HG02759 (cell line): ENCODE measurements at regions not wholly inside any gene's neighbourhood (a gene's known extent, or its start where the extent isn't known, plus 50 kb on each side); places are given as distances from the start of the nearest gene placed in this dataset.

Experiments used
- ATAC-seq: cut with Tn5 transposase; IDR thresholded peaks from one replicate; pipeline ENCODE4 v1.9.1; 2021; ENCODE audit warnings: mild to moderate bottlenecking, moderate library complexity; ENCODE audit not compliant: unreplicated experiment

DNA sequence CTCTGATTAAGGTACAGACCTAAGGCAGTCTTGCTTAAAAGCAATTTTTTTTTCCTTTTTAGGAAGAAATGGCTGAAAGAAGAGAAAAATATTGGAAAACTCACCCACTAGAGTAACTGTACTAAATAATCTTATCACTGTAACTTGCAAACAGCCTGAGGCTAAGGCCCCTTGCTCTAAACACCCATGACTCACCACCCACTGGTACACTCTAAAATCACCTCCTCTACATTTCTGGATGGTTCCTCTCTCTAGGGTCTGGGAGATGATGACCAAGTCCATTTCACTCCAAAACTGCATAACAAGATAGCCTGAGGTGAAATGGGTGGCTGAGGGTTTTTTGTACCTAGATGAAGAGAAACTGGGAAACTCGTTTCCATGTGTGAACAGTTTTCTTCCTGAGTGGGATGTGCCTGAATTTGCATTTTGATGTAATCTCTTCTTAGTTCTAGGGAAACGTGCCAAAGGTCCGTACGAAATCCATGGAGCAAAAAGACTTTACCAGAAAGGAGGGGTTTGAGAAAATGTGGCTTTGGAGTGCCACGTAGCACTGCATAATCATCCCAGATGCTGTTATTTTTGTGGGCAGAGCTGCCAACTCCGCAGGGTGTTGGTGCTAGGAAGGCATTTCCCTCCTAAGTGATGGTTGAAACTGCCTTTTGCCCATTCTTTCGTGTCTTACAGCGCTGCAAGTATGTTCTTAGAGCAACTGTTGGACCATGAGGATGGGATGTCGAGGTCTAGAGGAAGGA is 113.5 kb upstream of the C10orf90 start:
- no peak for ATAC-seq

DNA sequence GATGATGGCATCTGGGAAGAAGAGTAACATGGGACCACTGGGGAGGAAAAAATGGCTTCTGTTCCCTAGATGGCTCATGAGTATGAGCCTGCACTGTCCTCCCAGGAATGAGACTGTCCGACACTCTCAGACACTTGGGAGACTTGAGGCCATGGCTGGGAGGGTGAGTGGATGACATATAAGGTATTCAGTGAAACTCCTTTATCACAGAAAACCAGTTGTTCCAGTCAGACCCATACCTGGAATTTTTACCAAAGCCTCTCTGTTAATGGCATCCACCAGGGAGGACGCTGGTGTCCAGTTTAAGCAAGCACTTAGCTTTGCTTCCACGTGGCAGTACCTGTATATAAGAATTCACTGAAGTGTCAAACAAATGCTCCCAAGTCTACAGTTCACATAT is 116.7 kb upstream of the C10orf90 start:
- ATAC-seq, result no peak

DNA sequence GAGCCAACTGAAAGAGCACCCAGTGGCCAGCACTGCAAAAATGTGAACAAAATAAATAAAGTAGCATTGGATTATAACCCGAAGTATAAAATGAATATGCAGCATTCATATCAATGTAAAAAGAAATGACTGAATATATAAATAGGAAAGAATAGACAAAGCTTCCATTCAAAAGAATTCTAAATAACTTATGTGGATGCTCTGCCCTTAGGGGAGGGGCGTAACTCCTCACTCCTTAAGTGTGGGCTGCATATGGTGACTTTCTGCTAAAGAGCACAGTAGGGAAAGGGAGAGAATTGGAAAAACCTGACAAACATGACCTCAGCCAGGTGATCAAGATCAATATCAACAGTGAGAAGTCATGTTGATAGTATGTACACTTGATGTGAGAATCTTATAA is 109.9 kb upstream of the DOCK1 start:
- no peak for ATAC-seq

DNA sequence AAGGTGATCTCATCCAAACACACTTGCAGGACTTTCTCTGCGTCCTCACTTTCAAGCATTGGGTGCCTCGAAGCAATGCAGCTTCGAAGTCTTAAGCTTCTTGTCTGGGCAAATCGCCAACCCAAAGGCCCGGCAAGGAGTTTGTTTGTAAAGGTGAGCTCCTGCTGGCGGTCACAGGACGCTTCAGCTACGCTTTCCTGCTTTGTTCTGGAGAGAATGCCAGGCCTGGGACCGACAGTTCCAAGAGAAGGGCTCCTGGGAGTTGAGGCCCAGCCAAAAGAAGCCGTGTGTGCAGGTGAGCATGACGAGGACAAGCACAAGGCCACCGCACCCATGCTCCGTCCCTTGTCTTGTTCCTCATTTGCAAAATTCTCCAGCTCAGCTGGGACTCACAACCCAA is 106.6 kb upstream of the DOCK1 start:
- no peak for ATAC-seq

DNA sequence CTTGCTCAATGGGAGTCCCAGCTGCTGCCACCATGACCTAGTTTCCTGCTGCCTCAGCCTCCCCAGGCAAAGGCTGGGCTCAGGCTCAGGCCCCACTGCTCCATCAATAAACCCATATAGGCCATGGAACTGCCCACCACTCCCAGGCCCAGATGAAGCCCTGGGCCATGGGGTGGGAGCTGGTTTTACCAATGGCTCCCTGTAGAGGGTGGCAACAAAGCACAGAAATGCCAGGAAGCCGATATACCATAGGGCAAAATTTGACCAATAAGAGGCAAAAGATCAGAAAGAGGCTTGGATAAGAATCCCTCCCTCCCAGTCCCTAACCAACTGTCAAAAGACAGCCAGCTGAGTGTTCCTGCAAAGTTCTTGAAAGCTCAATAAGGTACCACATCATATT is 101.8 kb upstream of the DOCK1 start:
- ATAC-seq, result no peak

DNA sequence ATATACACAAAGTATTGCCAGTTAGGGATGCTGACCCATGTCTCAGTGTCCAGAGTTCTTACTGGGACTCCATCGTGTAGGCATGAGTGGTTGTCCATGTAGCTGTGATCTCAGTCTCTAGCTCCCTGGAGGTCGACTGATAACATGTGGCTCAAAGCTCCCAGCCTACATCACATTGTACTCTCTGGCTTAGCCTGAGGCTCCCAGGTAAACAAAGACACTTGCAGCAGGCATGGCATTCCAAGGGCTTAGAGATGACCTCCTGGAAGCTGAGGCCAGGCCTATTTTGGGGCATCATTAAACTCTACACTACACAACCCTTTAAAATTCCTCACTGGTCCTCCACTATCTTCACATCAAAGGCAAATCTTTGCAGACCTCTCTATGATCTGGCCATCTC is 100.8 kb upstream of the DOCK1 start:
- ATAC-seq, result no peak

DNA sequence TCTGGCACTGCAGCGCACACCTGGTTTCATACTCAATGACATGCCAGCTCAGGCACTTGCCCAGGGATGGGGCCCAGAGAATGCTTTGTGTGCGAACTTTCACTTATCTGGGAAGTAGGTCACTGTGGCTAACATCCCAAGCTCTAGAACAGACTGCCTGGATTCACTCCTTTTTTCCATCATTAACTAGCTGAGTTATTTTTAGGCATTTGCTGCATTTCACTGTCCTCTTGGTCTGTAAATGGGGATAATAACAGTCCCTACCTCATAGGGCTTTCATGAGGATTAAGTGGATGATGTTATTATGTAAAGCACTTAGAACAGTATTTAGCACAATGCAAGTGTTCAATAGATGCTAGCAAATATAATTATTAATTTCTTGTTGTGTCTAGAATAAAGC is 98.7 kb upstream of the DOCK1 start:
- no peak for ATAC-seq

DNA sequence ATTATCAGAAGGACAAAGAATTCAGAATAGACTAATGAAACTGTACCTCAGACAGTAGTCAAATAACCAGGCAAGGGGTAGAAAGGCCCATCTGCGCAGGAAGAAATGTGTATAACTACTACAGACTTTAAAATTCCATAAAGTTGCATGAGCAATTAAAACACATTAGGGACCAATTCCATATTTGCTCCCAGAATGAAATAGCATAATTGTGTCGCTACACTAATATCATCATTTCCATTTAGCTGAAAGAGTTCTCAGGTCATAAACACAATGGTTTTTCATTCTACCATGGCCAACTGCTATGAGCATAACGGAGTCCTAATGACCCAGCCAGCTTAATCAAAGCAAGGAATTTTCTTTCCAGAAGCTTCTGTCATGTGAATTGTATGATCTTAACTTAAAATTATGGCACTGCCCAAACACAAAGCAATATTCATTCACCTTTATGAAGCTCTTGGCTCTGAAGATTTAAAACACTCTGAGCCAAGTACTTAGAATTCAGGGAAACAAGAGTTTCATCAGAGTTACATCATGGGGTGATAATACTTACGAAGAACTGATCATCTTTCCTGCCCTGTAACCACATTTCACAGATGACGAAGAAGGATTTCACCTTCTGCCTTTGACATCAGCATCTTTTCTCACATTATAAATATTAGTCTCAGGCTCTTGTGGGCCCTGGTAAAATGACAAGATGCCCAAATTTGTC is 98.1 kb upstream of the DOCK1 start:
- no peak for ATAC-seq

DNA sequence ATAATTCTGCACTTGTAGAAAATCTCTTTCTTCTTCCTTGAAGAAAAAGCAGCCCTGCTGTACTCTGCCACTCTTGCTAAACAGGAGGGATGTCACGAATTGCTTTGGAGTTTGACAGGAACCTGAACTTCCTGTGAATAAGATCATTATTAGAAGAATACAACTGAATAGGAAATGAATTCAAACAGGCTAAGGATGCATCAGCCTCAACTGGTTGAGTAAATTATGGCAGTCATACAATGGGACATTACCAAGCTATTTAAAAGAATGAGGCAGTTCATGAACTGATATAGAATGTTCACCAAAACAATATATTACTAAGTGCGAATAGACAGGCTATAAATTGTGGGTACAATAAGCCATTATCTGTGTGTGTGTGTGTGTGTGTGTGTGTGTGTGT is 97.1 kb upstream of the DOCK1 start:
- no peak for ATAC-seq

DNA sequence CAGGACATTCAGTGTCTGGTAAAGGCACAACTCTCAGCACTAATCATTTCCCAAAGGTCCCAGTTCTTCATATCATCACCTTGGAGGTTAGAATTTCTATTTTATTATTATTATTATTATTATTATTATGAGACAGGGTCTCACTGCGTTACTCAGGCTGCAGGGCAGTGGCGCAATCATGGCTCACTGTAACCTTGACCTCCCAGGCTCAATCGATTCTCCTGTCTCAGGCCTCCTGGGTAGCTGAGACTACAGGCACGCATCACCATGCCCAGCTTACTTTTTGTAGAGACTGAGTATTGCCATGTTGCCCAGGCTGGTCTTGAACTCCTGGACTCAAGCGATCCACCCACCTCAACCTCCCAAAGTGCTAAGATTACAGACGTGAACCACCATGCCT is 91.8 kb upstream of the DOCK1 start:
- ATAC-seq, result no peak

DNA sequence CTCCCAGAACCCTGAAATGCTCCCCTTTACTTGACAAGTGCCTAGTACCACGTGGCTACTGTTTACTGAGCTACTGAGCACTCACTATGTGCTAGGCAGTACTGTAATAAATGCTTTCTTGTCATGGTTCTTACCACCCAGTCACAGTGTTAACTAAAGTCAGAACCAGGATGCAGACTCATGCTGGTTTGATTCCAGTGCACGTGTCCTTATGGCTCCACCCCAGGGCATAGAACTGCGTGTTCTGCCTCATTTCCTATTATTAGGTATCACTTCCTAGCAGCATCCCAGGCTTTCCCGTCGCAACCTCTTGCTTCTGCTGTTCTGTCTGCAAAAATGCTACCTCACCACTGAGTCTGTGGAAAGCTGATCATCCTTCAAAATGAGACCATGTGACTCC is 71.7 kb upstream of the DOCK1 start:
- ATAC-seq, result no peak

DNA sequence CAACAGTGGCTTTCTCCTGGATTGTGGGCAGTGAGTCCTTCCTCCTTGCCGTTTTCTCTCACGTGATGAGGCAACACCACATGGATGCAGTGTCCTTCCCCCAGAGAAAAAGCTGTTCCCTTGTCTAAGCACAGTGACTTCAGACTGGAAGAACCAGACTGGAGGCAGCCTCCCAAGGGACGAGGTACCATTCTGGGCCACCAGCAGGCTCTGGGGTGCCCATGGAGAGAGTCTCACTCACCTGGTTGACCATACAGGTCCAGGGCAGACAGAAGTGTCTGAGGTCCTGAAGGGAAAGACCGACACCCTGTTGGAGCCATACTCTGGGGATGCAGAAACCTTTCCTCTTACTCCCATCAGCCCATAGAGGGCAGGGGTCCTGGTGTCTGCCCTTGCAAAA is 69.2 kb upstream of the DOCK1 start:
- no peak for ATAC-seq

DNA sequence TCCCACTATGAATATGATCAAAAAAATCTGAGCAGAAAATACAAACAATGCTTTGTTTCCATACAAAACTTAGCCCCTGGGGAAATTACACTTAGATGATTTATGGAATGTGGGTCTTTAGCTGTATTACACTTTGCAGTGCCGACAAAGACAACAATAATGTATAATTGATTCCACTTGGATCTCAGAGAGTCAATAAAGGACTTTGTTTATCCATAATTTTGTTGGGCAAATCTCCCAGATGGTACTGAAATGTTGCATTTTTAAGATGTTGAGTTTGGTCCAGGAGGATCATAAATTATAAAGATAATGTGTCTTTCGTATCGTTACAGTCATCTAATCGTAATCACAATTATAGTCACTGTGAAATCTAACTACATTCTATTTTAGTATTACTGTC is 66.9 kb upstream of the DOCK1 start:
- ATAC-seq, result no peak

DNA sequence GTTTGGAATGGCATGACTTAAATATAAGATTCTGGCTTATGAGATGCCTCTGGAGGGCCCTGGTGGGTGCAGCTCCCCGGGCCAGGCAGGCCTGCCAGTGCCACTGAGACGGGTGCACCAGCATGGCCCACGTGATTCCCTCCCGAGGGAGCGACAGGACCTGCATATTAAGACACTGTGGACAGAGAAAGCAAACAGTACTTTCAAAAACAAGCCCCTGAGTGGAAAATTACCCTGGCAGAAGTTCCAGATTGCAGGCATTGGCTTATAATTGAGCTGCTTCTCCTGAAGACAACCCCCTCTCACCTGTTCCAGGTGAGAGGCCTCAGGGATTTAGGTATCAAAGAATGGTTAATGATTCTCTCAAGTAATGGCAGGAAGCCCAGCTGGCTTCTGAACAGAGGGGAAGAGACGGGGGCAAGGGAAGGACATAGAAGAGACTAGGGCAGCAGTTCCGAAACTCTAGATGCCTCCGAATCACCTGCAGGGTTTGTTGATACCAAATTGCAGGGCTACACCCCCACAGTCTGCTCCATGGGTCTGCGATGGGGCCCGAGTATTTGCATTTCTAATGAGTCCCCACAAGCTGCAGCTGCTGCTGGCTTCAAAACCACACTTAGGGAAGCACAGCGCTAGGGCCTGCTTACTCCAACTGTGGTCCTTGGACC is 66.0 kb upstream of the DOCK1 start:
- no peak for ATAC-seq

DNA sequence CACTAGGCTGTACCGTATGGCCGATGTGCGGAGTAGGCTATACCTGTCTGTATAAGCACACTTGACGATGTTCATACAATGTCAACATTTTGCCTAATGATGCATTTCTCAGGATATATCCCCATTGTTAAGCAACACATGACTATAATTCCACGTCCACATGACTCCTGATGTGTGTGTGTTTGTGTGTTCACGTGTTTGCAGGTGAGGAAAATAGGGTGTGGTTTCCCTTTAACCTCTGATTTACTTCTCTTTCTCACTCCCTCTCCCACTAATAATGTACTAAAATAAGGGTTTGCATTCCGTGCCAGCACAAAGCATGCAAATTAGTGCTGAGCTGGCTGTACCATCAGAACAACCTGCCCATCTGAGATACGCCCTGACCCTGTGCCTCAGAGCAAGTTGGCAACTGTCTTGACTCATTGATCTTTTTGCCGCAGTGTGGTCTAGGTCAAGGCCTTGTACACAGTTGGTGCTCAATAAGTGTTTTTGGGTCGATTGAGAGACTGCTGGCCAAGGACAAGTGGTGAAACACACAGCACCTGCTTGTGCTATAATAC is 64.6 kb upstream of the DOCK1 start:
- ATAC-seq, result no peak

DNA sequence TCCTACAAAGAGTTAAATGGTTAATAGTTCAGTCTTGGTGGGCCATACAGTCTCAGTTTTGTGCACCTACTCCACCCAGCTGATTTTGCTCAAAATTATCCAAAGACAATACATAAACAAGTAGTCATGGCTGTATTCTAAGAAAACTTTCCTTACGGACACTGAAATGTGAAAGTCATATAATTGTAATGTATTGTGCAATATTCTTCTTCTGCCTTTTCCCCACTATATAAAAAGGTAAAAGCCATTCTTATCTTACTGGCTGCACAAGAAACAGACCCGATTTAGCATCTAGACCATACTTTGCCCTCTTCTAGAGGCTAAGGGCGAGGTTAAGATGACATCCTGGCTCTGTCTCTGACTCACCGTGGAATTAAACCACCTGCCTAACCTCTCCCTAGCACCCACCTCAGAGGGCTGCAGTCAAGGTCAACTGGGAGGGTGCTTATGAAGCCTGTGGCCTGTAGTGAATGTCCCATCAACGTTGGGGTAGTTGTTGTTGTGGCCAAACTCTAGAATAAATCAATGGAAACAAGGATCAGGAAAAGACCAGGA is 63.8 kb upstream of the DOCK1 start:
- ATAC-seq, result no peak

DNA sequence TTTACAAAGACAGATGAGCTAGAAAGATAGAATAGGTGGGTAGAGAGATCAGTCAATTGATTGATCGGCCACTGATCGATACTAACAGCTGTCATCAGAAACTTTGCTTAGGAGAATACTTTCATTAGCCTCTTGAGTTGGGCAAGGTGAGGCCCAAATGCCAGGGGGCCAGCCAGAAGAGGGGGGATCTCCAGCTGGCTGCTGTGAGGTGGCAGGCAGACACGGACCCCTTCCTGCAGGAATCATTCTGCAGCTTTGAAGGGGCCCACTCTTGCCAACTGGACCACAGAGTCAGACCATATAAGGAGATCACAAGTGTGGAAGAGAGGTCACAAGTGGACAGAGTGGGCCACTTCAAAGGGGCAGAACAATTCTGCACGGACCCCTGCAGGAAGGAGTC is 62.9 kb upstream of the DOCK1 start:
- no peak for ATAC-seq

DNA sequence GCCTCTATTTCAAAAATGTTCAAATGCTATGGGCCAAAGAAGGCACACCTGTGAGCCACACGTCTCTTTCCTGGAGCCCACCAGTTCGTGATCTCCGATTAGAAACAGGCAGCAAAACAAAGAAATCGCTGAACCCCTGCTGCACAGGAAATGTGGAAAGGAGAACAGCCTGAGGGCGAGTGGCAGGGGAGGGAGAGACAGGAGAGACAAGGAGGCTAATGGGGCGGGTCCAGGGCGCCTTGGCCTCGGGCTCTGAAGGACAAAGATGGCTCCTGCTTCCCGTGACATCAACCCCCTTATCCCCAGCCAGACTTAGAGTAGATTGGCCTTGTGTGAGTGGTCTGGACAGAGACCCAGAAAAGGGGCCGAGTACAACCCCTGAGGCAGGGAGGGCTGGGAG is 62.4 kb upstream of the DOCK1 start:
- ATAC-seq, result no peak

DNA sequence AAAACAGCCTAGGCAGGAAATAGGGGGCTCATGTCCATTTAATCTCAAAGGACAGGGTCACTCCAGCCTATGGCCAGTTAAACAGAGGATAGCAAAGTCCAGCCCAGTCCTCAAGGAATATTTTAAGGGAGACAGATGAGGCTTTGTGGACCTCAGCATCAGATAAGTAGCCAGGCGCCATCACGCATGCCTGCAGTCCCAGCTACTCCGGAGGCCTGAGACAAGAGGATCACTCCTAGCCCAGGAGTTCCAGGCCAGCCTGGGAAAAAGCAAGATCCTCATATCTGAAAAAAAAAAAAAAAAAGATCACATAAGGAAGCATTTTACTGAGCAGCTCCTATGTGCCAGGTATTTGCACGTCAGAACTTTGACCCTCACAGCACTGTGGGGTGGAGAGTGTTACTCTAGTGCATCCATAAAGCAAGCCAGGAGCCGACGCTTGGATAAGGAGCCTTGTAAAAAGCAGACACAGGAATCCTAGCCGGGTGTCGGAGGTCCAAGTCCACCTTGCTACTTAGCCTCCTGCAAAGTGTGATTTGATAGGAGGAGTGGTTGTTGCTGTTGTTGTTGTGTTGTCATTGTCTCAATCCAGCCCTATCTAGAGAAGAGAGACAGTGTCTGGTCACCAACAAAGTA is 61.8 kb upstream of the DOCK1 start:
- ATAC-seq, result no peak

DNA sequence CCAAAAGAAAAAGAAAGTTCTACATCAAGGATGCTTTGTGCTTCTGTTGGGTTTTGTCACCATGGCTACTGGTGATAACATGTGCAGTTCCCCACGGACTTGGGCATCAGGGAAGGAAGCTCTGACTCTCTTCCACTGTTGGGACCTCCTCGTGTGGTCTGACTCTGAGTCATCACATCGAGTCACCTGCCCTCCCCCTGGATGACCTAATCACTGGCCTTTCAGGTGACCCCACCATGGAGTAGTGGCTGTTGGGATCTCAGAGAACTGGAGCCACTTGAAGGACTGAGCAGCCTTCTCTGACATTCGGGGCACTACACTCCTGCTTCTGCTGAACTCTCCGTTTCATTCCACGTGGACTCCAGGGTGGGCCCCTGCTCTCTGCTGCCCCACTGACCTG is 60.8 kb upstream of the DOCK1 start:
- no peak for ATAC-seq

DNA sequence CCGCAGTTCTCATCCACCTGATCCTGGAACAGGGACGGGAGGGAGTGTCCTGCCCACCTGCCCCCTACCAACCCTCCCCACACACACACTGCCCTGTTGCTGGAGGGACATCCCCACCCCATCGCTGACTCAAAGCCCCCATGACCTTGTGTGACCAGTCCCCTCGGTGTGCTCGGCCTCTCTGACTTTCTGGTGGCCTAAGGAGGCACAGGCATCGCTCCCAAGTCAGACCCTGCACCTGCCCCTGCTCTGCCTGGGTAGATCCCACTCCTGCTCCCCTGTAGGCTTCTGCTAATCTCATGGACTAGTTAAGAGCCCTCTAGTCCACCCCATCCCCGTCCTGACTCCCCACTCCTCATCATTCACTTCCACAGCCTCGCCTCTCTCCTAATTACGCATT is 58.8 kb upstream of the DOCK1 start:
- ATAC-seq, result no peak
